ENCODE measurements at regions not wholly inside any gene's neighbourhood (a gene's known extent, or its start where the extent isn't known, plus 50 kb on each side); places are given as distances from the start of the nearest gene placed in this dataset.
A peak's percentile ranks its signal among the peaks of the same experiment; 100 is the strongest.
"Not testable (repeated sequence)": the region's sequence is repeated elsewhere in the genome, so short reads cannot be mapped to it uniquely, and the experiment has no call there.

GRCh38 chr3:25844891-25845290, 55.0 kb downstream of the OXSM start:
- DNase-seq, result no peak

DNA sequence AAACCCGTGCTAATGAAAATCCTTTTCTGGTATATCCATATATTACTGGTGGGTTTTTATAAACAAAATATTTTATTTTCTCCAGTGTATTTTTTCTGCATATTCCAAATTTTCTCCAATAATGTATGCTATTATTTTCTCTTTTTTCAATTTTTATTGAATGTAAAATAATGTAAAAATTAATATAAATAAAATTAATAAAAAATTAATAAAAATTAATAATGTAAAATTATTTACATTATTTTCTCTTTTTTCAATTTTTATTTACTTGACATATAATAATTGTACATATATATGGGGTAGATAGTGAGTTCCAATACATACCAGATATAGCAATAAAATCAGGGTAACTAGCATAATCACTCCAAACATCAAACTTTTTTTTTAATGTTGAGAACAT, 56.4 kb downstream of the OXSM start:
- DNase-seq, result no peak

DNA sequence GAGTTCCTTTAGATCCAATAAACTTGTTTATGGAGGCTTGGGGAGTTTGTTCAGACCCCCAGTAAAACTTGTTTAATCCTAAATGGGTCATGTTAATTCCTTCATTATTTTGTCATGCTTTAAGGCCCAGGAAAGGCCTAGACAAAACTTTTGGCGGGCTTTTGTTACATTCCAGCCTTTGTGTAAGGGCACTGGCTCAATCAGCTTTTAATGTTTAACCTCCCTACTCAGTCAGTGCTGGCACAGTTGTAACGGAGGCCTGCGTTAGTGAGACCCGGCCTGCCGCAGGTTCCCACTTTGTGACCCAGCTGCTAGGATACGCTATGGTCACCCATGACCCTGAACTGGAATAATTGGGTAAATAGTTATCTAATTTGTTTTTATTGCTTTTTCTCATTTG, 59.2 kb downstream of the OXSM start:
- DNase-seq, result no peak

GRCh38 chr3:25849641-25850385, 59.9 kb downstream of the OXSM start:
- no peak for DNase-seq

DNA sequence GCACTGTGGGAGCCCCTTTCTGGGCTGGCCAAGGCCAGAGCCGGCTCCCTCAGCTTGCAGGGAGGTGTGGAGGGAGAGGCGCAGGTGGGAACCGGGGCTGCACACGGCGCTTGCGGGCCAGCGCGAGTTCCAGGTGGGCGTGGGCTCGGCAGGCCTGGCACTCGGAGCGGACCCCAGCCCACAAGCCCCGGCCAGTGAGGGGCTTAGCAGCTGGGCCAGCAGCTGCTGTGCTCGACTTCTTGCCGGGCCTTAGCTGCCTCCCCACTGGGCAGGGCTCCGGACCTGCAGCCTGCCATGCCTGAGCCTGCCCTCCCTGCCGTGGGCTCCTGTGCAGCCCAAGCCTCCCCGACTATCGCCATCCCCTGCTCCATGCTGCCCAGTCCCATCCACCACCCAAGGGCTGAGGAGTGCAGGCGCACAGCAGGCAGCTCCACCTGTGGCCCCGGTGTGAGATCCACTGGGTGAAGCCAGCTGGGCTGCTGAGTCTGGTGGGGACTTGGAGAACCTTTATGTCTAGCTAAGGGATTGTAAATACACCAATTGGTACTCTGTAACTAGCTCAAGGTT, 61.9 kb downstream of the OXSM start:
- DNase-seq, result not testable (repeated sequence)

GRCh38 chr3:25854214-25854613, 64.3 kb downstream of the OXSM start:
- DNase-seq, result no peak

GRCh38 chr3:25854635-25855034, 64.7 kb downstream of the OXSM start:
- no peak for DNase-seq

GRCh38 chr3:25855266-25855784, 65.4 kb downstream of the OXSM start:
- no peak for DNase-seq

DNA sequence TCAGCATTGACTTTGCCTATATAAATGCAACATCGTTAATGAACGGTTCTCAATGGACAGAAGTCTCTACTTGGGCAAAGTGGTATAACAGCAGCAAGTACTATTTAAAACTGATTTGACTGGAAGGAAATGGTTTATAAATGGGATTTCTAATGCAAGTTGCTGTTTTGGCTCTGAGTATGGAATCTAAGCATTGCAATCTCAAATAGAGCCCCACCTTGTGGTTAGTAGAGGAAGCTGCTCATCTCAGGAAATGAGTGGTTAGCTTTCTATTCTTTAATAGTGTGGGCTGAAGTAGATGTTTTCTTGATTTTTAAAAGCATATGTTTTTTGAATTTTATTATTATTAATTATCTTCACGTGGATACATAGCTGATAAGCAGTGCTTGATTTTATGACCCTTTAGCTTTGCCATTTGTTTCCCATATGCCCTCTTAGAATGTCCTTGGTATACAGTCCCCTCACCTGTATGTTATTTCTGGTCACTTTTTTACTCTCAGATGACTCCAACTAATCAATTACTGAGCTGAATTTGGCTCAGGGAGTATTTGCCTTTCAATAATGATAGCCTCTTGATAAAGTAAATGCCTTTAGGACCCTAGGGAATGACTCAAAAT, 67.1 kb downstream of the OXSM start:
- DNase-seq, result peak; percentile 58

DNA sequence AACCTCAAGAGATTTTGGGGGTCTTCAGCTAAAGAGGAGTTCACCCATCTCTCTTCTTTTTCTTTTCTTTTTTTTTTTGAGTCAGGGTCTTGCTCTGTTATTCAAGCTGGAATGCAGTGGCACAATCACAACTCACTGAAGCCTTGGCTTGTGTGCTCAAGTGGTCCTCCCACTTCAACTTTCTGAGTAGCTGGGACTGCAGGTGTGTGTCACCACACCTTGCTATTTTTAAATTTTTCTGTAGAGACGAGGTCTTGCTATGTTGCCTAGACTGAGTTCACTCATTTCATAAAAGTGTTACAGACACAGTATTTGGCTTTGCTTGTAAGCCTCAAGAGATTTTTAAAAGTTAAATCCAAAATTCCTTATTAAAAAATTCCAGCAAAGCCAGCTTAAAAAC, 71.7 kb downstream of the OXSM start:
- DNase-seq, result no peak

DNA sequence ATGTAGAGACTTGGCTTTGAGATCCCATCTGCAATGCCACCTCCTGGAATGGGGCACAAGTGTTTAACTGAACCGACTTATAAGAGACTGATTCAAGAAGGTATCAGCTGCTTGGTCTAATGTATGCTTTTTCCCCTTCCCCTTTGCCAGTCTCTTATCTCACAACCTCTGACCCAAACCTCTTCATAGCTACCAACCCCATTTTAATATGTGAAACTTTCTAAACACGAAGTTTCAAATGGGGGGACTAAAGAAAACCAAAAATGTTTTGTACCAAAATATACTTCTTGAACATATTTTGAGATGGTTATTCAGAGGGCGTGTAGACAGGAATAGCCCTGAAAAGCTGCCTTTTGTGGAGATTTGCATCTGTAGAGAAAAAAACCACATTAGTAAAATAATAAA, 73.1 kb downstream of the OXSM start:
- no peak for DNase-seq

DNA sequence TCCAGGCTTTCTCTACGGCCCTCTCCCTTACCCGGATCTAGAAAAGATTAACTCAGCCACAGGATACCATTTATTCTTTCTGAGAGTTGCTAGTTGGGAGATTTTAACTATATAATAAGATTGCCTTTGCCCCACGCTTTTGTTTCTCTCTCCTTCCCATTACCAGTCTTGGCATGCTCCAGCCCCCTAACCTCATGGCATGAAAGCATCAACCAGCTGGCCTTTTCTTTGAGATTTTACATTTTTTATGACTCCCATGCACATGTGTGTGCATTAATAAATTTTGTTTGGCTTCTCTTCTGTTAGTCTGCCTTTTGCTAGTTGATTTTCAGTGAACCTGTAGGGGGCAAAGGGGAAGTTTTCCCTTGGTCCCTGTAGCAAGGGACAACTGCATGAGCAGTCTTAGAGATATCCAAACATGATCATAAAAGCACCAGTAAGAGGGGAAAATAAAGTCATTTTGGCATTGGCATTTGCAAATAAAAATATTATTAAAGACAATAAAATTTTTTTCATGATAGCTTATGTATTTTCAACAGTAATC, 73.6 kb downstream of the OXSM start:
- no peak for DNase-seq

GRCh38 chr3:25870452-25870851, 80.6 kb downstream of the OXSM start:
- no peak for DNase-seq

- no peak for DNase-seq
These were observed 82.4 kb downstream of the OXSM start for GRCh38 chr3:25872200-25872877.

GRCh38 chr3:25883492-25883891, 93.6 kb downstream of the OXSM start:
- no peak for DNase-seq

GRCh38 chr3:25884981-25885380, 95.1 kb downstream of the OXSM start:
- no peak for DNase-seq

GRCh38 chr3:25885544-25885943, 95.7 kb downstream of the OXSM start:
- no peak for DNase-seq

DNA sequence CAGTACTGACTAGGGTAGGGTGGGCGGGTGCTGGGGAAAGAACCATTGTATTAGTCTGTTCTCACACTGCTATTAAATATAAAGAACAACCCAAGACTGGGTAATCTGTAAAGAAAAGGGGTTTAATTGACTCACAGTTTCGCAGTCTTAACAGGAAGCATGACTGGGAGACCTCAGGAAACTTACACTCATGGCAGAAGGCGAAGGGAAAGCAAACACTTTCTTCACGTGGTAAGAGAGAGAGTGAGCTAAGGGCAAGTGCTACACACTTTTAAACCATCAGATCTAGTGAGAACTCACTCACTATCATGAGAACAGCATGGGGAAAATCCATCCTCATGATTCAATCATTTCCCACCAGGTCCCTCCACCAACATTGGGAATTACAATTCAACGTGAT, 98.0 kb downstream of the OXSM start:
- no peak for DNase-seq

DNA sequence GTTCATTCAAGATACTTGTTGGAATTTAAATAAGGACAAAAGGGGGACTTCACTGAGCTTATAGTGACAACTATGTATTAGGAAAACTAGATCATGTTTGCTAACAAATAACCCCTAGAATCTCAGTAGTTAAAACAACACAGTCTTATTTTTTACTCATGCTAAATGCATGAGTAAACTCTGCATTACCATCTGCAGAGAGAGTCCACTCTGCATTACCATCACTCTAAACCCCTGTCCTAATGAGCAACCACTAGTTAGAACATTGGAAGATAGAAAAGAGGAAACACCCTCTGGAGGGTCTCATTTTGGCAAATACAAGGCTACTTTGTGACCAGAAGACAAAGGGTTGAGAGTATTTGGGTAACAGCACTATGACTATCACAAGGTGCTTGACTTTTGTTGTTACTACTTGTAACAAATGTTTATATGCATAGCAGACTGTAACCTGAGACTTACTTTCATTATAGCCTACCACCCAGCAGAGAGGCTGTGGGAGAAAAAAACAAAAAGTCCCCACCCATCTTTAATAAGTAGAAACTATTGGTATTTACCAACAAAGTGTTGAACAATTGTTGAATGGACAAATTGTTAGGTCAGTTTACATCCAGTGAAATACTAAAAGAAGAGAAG, 99.1 kb downstream of the OXSM start:
- no peak for DNase-seq

DNA sequence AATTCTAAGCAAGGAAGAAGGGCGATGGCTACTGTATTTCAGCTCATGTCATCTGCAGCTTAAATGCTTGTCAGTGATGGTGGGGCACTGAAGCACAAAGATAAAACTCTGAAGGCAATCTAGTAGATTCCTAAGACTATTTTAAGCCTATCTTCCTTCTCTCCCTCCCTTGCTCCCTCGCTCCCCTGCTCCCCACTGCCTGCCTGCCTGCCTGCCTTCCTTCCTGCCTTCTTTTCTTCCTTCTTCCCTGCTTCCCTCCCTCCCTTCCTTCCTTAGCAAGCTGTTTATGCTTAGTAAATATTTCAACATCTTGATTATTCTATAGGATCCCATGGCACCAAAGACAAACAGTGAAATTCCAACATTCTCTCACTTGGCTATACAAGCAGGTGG, 99.6 kb downstream of the OXSM start:
- DNase-seq, result no peak

DNA sequence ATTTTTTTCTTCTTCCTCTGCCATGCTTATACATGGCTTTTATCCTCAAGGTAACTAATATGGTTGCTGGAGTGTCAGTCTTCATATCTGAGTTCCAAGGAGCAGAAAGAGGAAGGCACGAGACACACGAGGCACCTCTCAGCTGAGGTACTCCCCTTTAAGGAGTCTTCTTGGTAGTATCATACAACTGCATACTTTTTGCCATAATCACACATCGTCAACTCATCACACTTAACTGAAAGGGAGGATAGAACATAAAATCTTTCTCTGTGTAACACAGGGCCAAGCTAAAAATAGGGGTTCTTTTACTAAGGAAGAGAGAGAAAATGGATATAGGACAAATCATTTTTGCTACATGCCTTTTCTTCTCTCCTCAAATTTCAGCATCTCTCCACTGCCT, 104.2 kb downstream of the OXSM start:
- DNase-seq, result no peak

GRCh38 chr3:25895031-25895430, 105.1 kb downstream of the OXSM start:
- no peak for DNase-seq

GRCh38 chr3:25895443-25895842, 105.6 kb downstream of the OXSM start:
- DNase-seq, result no peak
